Thoracic aorta (tissue), 2 donors: ENCODE measurements at regions not wholly inside any gene's neighbourhood (a gene's known extent, or its start where the extent isn't known, plus 50 kb on each side); places are given as distances from the start of the nearest gene placed in this dataset.

Source experiments
- ATAC-seq: fragments of 150-250 bp; one replicate; pipeline ENCODE4 v1.8.0; 2017; ENCODE audit warnings: low read depth; ENCODE audit not compliant: insufficient number of reproducible peaks, low FRiP score
- DNase-seq: peaks from one replicate; pipeline ENCODE4 v3.0.0-alpha.2; 2020; ENCODE audit warnings: low spot score
- H3K27ac ChIP-seq, 2 donors: fragments of 200-600 bp; sonication (generic); 1 replicate in 1 of 2; 2 replicates in 1 of 2; pipeline ENCODE4 v1.5.1; 2016; ENCODE audit warnings: mild to moderate bottlenecking in 2 of 2, moderate library complexity in 2 of 2
- H3K27me3 ChIP-seq: fragments of 200-600 bp; sonication (generic); replicated peaks from 2 replicates; pipeline ENCODE4 v1.6.0; 2016; ENCODE audit warnings: mild to moderate bottlenecking; ENCODE audit not compliant: insufficient read depth
- H3K36me3 ChIP-seq: fragments of 200-600 bp; sonication (generic); one replicate; pipeline ENCODE4 v1.5.1; 2016
- H3K4me1 ChIP-seq, 2 donors: fragments of 200-600 bp; sonication (generic); 1 replicate in 1 of 2; 2 replicates in 1 of 2; pipeline versions ENCODE4 v1.5.1 to v1.6.0; 2016; ENCODE audit warnings: low read depth in 2 of 2, mild to moderate bottlenecking in 1 of 2; ENCODE audit not compliant: control insufficient read depth in 1 of 2
- H3K4me3 ChIP-seq: fragments of 200-600 bp; sonication (generic); 2 replicates; pipeline ENCODE4 v1.5.1; 2016; ENCODE audit warnings: mild to moderate bottlenecking
- H3K9me3 ChIP-seq: fragments of 200-600 bp; sonication (generic); 2 replicates; pipeline ENCODE4 v1.5.1; 2016
- CTCF ChIP-seq: fragments of 200-600 bp; sonication (generic); IDR thresholded peaks from one replicate; pipeline ENCODE4 v1.5.1; 2019; ENCODE audit warnings: antibody characterized with exemption

GRCh38 chr3:147756476-147756875 is 347.3 kb downstream of the ZIC1 start:
- Histone ChIP-seq H3K9me3 (no peaks in the 10 kb centered on the region), H3K36me3 (no peaks in the 10 kb centered on the region), H3K4me3 (no peak overlapping the region), H3K27me3 (no peaks in the 10 kb centered on the region), H3K4me1 (peaks cover 6 to 32% of the 10 kb centered on the region in 2 donors), H3K27ac (no peak overlapping the region)
- DNase-seq (no peak), ATAC-seq (no peak)
- TF ChIP-seq CTCF = no peak

- H3K27ac ChIP-seq = peak overlapping the region; percentile 1 to 25
- no peak overlapping the region for H3K4me3 ChIP-seq
- peaks cover 6 to 32% of the 10 kb centered on the region in 2 donors for H3K4me1 ChIP-seq
- no peaks in the 10 kb centered on the region for H3K9me3 ChIP-seq
- ATAC-seq (no peak), DNase-seq (no peak)
- H3K27me3 ChIP-seq = no peaks in the 10 kb centered on the region
- no peaks in the 10 kb centered on the region for H3K36me3 ChIP-seq
- no peak for TF ChIP-seq CTCF
Observed at GRCh38 chr3:147757866-147758265, 348.7 kb downstream of the ZIC1 start.

GRCh38 chr3:147758771-147759170 is 349.6 kb downstream of the ZIC1 start:
- Histone ChIP-seq H3K36me3 (no peaks in the 10 kb centered on the region), H3K9me3 (no peaks in the 10 kb centered on the region), H3K4me1 (peaks cover 6 to 32% of the 10 kb centered on the region in 2 donors), H3K27ac (peak overlapping the region; percentile 1 to 25), H3K4me3 (no peak overlapping the region), H3K27me3 (no peaks in the 10 kb centered on the region)
- TF ChIP-seq CTCF = no peak
- DNase-seq (no peak), ATAC-seq (peak; percentile 55)

- Histone ChIP-seq H3K9me3 (no peaks in the 10 kb centered on the region), H3K27me3 (no peaks in the 10 kb centered on the region), H3K4me3 (no peak overlapping the region), H3K27ac (peak overlapping the region in 1 of 2 donors; percentile 15), H3K36me3 (no peaks in the 10 kb centered on the region), H3K4me1 (peaks cover 6 to 35% of the 10 kb centered on the region in 2 donors)
- ATAC-seq = no peak
- no peak for DNase-seq
- no peak for TF ChIP-seq CTCF
Observed at GRCh38 chr3:147760085-147760484, 350.9 kb downstream of the ZIC1 start.

- ATAC-seq (no peak), DNase-seq (no peak)
- no peaks in the 10 kb centered on the region for H3K9me3 ChIP-seq
- no peaks in the 10 kb centered on the region for H3K36me3 ChIP-seq
- H3K4me1 ChIP-seq = peaks cover 6 to 43% of the 10 kb centered on the region in 2 donors
- no peak overlapping the region for H3K27ac ChIP-seq
- H3K27me3 ChIP-seq = no peaks in the 10 kb centered on the region
- TF ChIP-seq CTCF = no peak
- no peak overlapping the region for H3K4me3 ChIP-seq
Observed at GRCh38 chr3:147760941-147761340, 351.8 kb downstream of the ZIC1 start.
